ENCODE measurements at regions not wholly inside any gene's neighbourhood (a gene's known extent, or its start where the extent isn't known, plus 50 kb on each side); places are given as distances from the start of the nearest gene placed in this dataset.
"Not testable (repeated sequence)": the region's sequence is repeated elsewhere in the genome, so short reads cannot be mapped to it uniquely, and the experiment has no call there.

- no peak for DNase-seq (ENCODE audit: low read depth)
Measured at GRCh38 chr7:92915348-92915747, 79.0 kb upstream of the CDK6 start.

GRCh38 chr7:92914645-92915044 lies 78.3 kb upstream of the CDK6 start:
- DNase-seq (ENCODE audit: low read depth): no peak

DNA sequence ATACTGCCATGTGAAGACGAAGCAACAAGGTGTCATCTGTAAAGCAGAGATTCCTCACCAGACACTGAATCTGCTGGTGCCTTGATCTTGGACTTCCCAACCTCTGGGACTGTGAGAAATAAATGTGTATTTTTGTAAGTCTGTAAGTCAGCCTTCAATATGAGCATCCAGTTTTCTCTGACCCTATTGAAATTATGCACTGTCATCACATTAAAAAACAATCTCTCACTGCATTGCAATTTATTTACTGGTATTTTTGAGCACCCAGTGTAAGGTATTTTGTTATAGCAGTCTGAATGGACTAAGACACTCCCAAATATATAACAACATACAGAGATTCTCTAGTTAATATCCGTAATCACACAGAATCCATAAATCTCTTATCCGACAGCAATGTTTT lies 77.5 kb upstream of the CDK6 start:
- no peak for DNase-seq (ENCODE audit: low read depth)

DNA sequence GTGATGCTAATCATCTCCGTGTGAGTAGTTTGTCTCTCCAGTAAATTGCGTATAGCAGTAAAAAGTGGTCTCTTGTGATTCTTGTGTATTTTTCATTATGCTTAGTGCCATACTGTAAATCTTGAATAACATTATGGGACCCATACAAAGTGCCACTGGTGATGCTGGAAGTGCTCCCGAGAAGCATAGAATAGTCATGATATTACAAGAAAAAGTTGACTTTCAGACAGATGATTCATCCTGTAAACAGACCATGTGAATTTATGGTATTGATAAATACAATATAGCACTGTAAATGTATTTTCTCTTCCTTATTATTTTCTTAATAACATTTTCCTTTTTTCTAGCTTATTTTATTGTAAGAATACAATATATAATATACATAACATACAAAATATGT lies 74.6 kb upstream of the CDK6 start:
- DNase-seq (ENCODE audit: low read depth): no peak

GRCh38 chr7:92909686-92910475 lies 73.5 kb upstream of the CDK6 start:
- no peak for DNase-seq (ENCODE audit: low read depth)

DNA sequence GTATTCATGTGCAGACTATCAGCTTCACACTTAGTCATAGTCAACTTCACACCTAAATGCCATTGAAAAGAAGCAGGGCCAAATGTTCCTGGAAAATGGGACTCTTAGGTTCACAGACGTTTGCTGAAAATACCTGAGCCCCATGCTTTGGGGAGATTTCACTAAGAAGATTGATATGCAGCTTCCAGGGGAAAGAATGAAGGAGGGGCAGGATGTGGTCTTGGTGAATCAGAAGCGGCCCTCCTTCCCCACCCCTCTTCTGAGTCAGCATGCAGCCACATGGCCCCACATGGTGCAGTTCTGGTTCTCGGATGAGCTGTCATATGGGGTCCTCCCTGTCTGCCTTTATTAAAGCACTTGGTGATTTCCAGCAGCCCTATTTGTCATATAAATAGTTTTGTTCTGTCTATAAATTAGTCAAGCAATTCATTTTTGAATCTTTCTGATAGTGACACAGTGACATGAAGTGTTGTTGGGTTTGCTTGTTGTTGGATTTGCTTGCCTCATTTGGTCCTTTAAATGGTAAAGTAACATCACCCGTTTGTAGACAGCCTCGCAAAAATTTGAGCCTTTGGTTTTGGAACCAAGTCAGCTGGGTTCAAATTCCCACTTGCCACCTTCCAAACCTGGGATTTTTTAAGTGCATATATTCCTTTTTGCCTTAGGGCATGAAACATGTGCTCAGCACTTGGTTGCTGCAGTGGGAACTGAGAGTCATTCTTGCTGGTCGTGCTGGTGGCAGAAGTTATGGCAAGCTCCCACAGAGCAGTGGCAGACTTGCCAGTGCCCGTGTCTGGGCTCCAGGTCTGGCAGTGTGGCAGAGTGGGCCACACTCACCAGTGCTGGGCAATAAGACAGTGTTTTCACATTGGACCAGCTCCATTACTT lies 68.1 kb upstream of the CDK6 start:
- DNase-seq (ENCODE audit: low read depth): peak; percentile 97

DNA sequence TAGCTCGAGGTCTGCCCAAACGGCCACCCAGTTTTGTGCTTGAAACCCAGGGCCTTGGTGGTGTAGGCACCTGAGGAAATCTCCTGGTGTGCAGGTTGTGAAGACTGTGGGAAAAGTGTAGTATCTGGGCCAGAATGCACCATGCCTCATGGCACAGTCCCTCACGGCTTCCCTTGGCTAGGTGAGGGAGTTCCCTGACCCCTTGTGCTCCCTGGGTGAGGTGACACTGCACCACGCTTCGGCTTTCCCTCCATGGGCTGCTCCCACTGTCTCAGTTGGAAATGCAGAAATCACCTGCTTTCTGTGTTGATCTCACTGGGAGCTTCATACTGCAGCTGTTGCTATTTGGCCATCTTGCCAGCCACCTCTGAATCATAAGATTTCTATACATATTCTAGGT lies 62.4 kb upstream of the CDK6 start:
- no peak for DNase-seq (ENCODE audit: low read depth)

DNA sequence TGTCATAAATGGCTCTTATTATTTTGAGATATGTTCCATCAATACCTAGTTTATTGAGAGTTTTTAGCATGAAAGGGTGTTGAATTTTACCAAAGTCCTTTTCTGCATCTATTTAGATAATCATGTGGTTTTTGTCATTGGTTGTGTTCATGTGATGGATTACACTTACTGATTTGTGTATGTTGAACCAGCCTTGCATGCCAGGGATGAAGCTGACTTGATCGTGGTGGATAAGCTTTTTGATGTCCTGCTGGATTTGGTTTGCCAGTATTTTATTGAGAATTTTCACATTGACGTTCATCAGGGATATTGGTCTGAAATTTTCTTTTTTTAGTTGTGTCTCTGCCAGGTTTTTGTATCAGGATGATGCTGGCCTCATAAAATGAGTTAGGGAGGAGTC lies 58.5 kb upstream of the CDK6 start:
- not testable (repeated sequence) for DNase-seq (ENCODE audit: low read depth)

- DNase-seq (ENCODE audit: low read depth): no peak
Measured at GRCh38 chr7:92889081-92889480, 52.7 kb upstream of the CDK6 start.

Measured in amniotic epithelial cell (primary cell).